ENCODE measurements at regions not wholly inside any gene's neighbourhood (a gene's known extent, or its start where the extent isn't known, plus 50 kb on each side); places are given as distances from the start of the nearest gene placed in this dataset.

DNA sequence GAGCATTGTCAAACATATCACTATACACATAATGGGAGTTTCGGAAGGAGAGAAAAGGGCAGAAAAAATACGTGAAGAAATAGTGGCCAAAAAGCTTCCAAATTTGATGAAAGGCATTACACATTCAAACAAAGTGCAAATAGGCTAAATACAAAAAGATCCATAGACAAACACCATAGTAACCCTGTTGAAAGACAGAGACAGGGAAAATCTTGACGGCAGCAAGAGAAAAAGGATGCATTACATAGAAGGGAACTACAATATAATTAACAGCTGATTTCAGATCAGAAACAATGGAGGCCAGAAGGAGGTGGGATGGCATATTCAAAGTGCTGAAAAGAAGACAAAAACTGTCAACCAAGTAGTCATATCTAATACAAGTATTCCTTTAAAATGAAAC, 170.8 kb downstream of the MRPL14 start:
- Mint-ChIP-seq H3K4me3 (no peak overlapping the region), H3K9me3 (no peaks in the 10 kb centered on the region), H3K27ac (no peak overlapping the region), H3K27me3 (ENCODE audit: low read depth) (peaks cover 44% of the 10 kb centered on the region), H3K4me1 (ENCODE audit: low read depth) (no peaks in the 10 kb centered on the region), H3K36me3 (ENCODE audit: low read depth) (no peaks in the 10 kb centered on the region)

DNA sequence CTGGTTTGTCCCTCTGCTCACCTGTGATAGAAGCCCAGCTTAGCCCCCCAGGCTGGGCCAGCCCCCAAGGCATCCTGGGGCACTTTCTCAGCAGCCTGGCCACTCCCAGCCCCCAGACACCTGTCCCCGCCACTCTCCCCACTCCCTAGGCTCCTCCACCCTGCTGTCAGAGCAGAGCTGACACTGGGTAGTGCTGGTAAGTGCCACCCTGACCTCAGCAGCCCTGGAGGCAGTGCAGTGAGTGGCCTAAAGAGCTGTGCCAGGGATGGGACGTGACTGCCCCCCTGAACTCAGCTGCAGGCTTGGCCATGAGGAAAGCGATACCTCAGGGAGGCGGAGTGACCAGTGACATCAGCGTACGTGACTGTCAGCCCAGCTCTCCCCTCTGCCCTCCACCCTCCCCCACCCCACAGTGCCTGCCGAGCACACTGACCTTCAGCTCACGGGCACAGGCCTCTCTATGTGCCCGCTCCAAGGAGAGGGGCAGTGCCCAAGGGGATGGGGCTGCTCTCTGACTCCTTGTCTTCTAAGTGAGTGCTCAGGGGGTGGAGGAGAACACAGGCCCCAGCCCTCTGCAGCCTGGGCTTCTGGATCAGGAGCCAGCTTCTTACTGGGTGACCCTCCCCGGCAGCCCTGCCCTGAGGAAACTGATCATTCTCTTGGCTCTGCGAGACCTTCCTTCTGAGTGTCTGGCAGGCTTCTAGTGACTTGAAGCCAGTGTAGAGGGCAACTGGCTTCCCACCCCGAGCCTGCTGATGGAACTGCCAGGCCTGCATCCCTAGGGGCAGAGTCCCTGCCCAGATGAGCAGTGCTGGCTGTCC, 172.7 kb downstream of the MRPL14 start:
- Mint-ChIP-seq H3K27ac (no peak overlapping the region), H3K36me3 (ENCODE audit: low read depth) (no peaks in the 10 kb centered on the region), H3K9me3 (no peaks in the 10 kb centered on the region)

DNA sequence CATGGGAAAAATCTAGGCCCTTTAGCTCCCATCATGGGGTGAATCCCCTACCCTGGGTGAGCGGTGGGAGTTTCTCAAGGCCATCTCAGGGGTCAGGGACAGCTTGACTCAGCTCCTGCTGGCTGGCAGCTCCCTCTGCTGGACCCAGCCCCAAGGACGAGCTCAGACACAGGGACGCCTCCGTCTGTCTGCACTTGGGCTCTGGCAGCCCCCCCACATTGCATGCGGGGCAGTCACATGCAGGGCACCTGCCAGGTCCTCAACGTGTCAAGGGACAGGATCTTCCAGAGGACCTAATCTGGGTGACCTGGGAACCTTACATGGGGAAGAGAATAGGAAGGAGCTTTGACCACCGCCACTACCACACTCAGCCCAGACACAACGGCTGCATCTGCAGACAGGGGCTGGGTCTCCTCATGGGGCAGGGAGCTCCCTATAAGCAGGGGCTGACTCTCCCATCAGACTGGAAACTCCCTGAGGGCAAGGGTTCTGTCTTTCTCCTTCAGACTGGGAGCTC, 173.4 kb downstream of the MRPL14 start:
- Mint-ChIP-seq H3K9me3 (no peaks in the 10 kb centered on the region), H3K27me3 (ENCODE audit: low read depth) (peaks cover 23% of the 10 kb centered on the region), H3K4me1 (ENCODE audit: low read depth) (no peaks in the 10 kb centered on the region), H3K4me3 (no peak overlapping the region), H3K27ac (no peak overlapping the region), H3K36me3 (ENCODE audit: low read depth) (no peaks in the 10 kb centered on the region)

More for the DNA sequence above, 172.7 kb downstream of the MRPL14 start:
- peaks cover 28% of the 10 kb centered on the region for H3K27me3 Mint-ChIP-seq (ENCODE audit: low read depth)
- no peak overlapping the region for H3K4me3 Mint-ChIP-seq
- no peaks in the 10 kb centered on the region for H3K4me1 Mint-ChIP-seq (ENCODE audit: low read depth)

- Mint-ChIP-seq H3K9me3 (no peaks in the 10 kb centered on the region), H3K27ac (no peak overlapping the region), H3K4me1 (ENCODE audit: low read depth) (no peaks in the 10 kb centered on the region), H3K4me3 (no peak overlapping the region), H3K36me3 (ENCODE audit: low read depth) (no peaks in the 10 kb centered on the region), H3K27me3 (ENCODE audit: low read depth) (peaks cover 21% of the 10 kb centered on the region)
These were observed 174.0 kb downstream of the MRPL14 start for GRCh38 chr6:43953256-43953655.

- peaks cover 18% of the 10 kb centered on the region for H3K27me3 Mint-ChIP-seq (ENCODE audit: low read depth)
- no peak overlapping the region for H3K27ac Mint-ChIP-seq
- no peak overlapping the region for H3K4me3 Mint-ChIP-seq
- no peaks in the 10 kb centered on the region for H3K36me3 Mint-ChIP-seq (ENCODE audit: low read depth)
- no peaks in the 10 kb centered on the region for H3K9me3 Mint-ChIP-seq
- H3K4me1 Mint-ChIP-seq (ENCODE audit: low read depth), result no peaks in the 10 kb centered on the region
These were observed 174.5 kb downstream of the MRPL14 start for GRCh38 chr6:43952746-43953145.

- Mint-ChIP-seq H3K27ac (no peak overlapping the region), H3K4me1 (ENCODE audit: low read depth) (no peaks in the 10 kb centered on the region), H3K27me3 (ENCODE audit: low read depth) (peaks cover 19% of the 10 kb centered on the region), H3K4me3 (no peak overlapping the region), H3K36me3 (ENCODE audit: low read depth) (no peaks in the 10 kb centered on the region), H3K9me3 (no peaks in the 10 kb centered on the region)
These were observed 175.2 kb downstream of the MRPL14 start for GRCh38 chr6:43951756-43952675.

DNA sequence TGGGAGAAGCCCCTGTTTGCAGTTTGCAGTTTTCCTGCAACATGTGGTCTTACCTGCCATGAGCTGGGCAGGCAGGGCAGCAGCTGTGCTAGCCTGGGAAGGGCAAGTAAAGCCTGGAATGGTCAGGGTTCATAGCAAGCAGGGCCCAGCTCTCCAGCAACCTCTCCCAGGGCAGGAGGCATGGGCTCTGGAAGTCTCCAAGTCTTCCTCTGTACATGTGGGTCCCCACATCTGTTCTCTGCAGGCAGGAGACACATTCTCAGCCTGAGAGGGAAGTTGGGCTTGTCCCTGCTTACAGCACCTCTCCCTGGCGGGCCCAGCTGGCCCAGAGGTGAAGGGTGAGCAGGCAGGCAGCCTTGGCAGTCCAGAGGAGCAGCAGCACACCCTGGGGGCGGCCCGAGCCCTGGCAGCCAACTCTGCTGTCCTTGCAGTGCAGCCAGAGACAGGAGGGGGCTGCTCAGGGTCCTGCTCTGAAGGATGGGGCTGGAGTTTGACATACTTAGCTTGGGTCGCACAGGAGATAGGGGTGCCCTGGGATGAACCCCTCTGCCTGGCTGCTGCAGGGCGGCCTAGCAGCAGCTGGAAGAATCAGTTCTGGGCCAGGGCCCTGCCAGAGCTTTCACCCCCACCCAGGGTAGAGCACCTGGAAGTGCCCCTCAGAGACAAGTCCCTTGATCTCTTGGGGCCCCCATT, 176.0 kb downstream of the MRPL14 start:
- Mint-ChIP-seq H3K27ac (no peak overlapping the region), H3K4me3 (no peak overlapping the region), H3K9me3 (no peaks in the 10 kb centered on the region), H3K4me1 (ENCODE audit: low read depth) (no peaks in the 10 kb centered on the region), H3K27me3 (ENCODE audit: low read depth) (peaks cover 16% of the 10 kb centered on the region), H3K36me3 (ENCODE audit: low read depth) (no peaks in the 10 kb centered on the region)

- Mint-ChIP-seq H3K27ac (no peak overlapping the region), H3K4me3 (no peak overlapping the region), H3K36me3 (ENCODE audit: low read depth) (no peaks in the 10 kb centered on the region), H3K9me3 (peaks cover 4% of the 10 kb centered on the region), H3K27me3 (ENCODE audit: low read depth) (peaks cover 14% of the 10 kb centered on the region), H3K4me1 (ENCODE audit: low read depth) (no peaks in the 10 kb centered on the region)
These were observed 176.6 kb downstream of the MRPL14 start for GRCh38 chr6:43950731-43951062.

DNA sequence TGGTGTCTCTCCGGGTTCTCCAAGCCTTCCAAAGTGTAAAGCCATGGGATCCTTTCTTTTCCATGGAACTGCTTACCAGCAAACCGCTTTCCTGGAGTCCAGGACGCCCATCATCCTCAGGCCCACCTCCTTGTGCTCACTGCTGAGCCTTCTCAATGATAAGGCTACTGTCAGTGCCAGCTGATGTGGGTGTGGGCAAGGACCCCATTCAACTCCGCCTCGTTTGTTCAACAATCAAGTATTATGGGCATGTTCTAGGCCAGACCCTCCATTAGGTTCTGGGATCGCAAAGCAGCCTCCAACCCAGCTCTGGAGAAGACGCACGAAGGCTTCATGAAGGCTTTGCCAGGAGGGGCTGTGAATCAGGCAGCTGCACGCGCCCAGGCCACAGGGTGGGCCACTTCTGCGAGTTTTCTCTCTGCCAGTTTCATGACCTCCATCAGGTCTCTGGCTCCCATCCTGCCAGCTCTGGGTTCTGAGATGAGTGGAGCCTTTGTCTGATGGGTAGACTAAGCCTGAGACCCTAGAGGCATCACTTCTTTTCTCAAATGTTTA, 177.1 kb downstream of the MRPL14 start:
- H3K4me1 Mint-ChIP-seq (ENCODE audit: low read depth), result no peaks in the 10 kb centered on the region
- peaks cover 9% of the 10 kb centered on the region for H3K27me3 Mint-ChIP-seq (ENCODE audit: low read depth)
- peaks cover 7% of the 10 kb centered on the region for H3K9me3 Mint-ChIP-seq
- no peak overlapping the region for H3K4me3 Mint-ChIP-seq
- H3K36me3 Mint-ChIP-seq (ENCODE audit: low read depth), result no peaks in the 10 kb centered on the region
- no peak overlapping the region for H3K27ac Mint-ChIP-seq

GRCh38 chr6:43949551-43949991, 177.7 kb downstream of the MRPL14 start:
- H3K9me3 Mint-ChIP-seq, result peaks cover 13% of the 10 kb centered on the region
- no peaks in the 10 kb centered on the region for H3K4me1 Mint-ChIP-seq (ENCODE audit: low read depth)
- no peaks in the 10 kb centered on the region for H3K36me3 Mint-ChIP-seq (ENCODE audit: low read depth)
- no peak overlapping the region for H3K27ac Mint-ChIP-seq
- H3K4me3 Mint-ChIP-seq, result no peak overlapping the region
- peaks cover 9% of the 10 kb centered on the region for H3K27me3 Mint-ChIP-seq (ENCODE audit: low read depth)

DNA sequence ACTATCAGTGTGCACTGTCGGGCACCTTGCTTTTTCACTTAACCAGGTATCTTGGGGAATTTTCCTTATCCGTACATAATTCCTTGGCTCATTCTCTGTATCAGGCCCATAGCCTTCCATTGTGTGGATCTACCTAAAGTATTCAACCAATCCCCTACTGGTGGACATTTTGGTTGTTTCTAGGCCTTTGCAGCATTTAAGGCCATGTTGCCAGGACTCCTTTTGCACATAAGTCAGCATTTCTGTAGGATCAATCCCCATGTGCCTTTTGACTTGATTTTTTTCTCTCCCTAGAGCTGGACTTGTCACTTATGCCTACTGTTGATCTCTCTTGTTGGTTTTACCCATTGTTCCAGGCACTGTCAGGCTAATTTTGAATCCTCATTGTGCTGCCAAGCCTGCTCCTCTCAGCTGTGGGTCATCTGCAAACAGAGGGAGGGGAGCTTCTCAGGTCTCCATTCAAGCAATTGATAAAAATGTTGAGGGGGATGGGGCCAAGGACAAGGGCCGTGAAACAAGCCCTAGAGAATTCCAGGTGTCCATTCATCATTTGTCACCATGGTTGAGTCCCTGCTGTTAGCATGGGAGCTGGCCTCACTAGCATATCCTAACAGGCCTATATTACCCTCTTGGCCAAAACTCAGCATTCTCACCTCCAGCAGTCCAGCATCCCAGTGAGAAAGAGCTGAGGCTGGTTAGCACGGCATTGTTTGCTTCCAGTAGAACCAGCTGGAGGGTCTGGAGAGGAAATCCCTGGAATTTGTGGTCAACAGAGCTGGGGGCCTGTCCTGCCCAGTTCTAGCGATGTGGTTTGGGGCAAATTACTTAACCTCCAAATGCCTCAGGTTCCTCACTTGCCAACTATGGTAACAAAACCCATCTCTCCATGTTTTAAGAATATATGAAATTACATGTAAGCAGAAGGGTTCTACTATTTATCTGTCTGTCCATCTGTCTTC, 178.4 kb downstream of the MRPL14 start:
- Mint-ChIP-seq H3K27ac (no peak overlapping the region), H3K4me3 (no peak overlapping the region), H3K36me3 (ENCODE audit: low read depth) (no peaks in the 10 kb centered on the region), H3K9me3 (peaks cover 16% of the 10 kb centered on the region), H3K27me3 (ENCODE audit: low read depth) (peaks cover 9% of the 10 kb centered on the region), H3K4me1 (ENCODE audit: low read depth) (no peaks in the 10 kb centered on the region)

DNA sequence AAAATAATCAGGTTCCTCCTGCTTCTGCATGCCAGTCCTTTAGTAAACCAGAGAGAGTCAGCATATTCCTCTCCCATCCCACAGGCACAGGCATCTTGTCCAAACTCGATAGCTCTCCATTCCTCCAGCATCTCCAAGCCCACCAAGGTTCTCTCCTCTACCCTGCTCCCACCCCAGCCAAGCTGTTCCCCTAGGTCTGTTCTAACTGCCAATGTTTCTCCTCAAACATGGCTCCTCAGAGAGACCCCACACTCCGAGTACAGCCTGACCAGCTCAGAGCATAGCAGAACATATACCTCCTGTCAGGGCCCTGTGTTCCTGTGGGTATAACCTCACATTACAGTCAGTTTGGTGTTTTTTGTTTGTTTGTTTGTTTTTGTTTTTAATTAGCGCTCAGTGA, 177.8 kb downstream of the VEGFA start:
- Mint-ChIP-seq H3K9me3 (peaks cover 16% of the 10 kb centered on the region), H3K4me3 (no peak overlapping the region), H3K4me1 (ENCODE audit: low read depth) (no peaks in the 10 kb centered on the region), H3K27me3 (ENCODE audit: low read depth) (peaks cover 9% of the 10 kb centered on the region), H3K27ac (no peak overlapping the region), H3K36me3 (ENCODE audit: low read depth) (no peaks in the 10 kb centered on the region)

GRCh38 chr6:43946641-43947363, 176.8 kb downstream of the VEGFA start:
- no peak overlapping the region for H3K27ac Mint-ChIP-seq
- no peaks in the 10 kb centered on the region for H3K4me1 Mint-ChIP-seq (ENCODE audit: low read depth)
- H3K27me3 Mint-ChIP-seq (ENCODE audit: low read depth), result peaks cover 9% of the 10 kb centered on the region
- H3K9me3 Mint-ChIP-seq, result peaks cover 16% of the 10 kb centered on the region
- H3K36me3 Mint-ChIP-seq (ENCODE audit: low read depth), result no peaks in the 10 kb centered on the region
- H3K4me3 Mint-ChIP-seq, result no peak overlapping the region

All from T-helper 1 cell treated with Interleukin-12 subunit alpha and Interleukin-12 subunit beta and Interleukin-4 antibody, amounts not matched to agents 30 μg/mL and 1 μg/mL, for 36 hours (primary cell).